ENCODE measurements at regions not wholly inside any gene's neighbourhood (a gene's known extent, or its start where the extent isn't known, plus 50 kb on each side); places are given as distances from the start of the nearest gene placed in this dataset.

DNA sequence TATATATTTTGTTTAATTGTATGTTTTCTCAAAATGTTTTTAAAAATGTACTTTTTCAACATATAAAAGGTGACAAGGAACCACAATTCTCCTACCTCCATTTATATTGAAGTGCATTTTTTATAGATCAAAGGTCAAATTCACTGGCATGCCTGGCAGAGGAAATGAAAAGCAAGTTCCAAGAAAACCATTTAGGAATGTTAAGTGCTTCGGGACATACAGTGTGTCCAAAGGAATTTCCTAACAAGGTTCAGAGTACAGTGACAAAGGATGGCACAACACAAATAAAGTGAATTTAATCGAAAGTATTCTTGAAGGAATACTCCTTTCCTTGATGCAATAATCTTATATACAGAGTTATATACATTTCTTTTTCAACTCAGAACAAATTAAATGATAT lies 242.3 kb downstream of the CCER1 start:
- TF ChIP-seq, protein P1, sequence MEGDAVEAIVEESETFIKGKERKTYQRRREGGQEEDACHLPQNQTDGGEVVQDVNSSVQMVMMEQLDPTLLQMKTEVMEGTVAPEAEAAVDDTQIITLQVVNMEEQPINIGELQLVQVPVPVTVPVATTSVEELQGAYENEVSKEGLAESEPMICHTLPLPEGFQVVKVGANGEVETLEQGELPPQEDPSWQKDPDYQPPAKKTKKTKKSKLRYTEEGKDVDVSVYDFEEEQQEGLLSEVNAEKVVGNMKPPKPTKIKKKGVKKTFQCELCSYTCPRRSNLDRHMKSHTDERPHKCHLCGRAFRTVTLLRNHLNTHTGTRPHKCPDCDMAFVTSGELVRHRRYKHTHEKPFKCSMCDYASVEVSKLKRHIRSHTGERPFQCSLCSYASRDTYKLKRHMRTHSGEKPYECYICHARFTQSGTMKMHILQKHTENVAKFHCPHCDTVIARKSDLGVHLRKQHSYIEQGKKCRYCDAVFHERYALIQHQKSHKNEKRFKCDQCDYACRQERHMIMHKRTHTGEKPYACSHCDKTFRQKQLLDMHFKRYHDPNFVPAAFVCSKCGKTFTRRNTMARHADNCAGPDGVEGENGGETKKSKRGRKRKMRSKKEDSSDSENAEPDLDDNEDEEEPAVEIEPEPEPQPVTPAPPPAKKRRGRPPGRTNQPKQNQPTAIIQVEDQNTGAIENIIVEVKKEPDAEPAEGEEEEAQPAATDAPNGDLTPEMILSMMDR (IDR thresholded peaks at IDR 0.05) = no peak
- TF ChIP-seq EP300 (IDR thresholded peaks at IDR 0.05) = no peak
- TF ChIP-seq POLR2A (IDR thresholded peaks at IDR 0.05) = no peak
- TF ChIP-seq POLR2AphosphoS5 (IDR thresholded peaks at IDR 0.05) = no peak

All from gastroesophageal sphincter (tissue), 3 donors.